Stimulated activated CD4-positive, alpha-beta T cell treated with anti-CD3 and anti-CD28 coated beads, Interleukin-1b, Interleukin-23, amount 100 ng/mL, for 48 hours (primary cell): ENCODE measurements at regions not wholly inside any gene's neighbourhood (a gene's known extent, or its start where the extent isn't known, plus 50 kb on each side); places are given as distances from the start of the nearest gene placed in this dataset.

Experiments used
- DNase-seq: peaks from one replicate; pipeline ENCODE4 v3.0.0-alpha.2; 2020

DNA sequence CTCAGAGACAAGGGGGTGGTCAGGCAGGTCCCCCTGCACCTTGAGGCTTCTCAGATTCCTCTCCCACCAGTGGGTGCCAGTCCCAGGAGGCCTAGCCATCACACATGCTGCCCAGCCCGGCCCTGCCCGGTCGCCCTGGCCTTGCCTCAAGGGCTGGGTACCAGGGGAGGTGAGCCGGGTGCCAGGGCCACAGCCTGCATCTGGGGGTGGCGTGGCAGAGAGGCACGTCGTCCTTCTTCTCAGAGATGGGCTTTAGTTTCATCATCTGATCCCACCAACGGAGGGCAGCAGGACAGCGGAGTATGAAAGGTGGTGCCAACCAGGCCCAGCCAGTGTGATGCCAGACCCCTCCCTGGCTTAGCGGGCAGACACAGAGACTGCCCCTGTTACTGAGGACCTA lies 161.7 kb downstream of the TFCP2L1 start:
- DNase-seq: no peak

GRCh38 chr2:121124330-121124729 lies 160.7 kb downstream of the TFCP2L1 start:
- DNase-seq: no peak

GRCh38 chr2:121125350-121125749 lies 159.7 kb downstream of the TFCP2L1 start:
- DNase-seq: no peak

DNA sequence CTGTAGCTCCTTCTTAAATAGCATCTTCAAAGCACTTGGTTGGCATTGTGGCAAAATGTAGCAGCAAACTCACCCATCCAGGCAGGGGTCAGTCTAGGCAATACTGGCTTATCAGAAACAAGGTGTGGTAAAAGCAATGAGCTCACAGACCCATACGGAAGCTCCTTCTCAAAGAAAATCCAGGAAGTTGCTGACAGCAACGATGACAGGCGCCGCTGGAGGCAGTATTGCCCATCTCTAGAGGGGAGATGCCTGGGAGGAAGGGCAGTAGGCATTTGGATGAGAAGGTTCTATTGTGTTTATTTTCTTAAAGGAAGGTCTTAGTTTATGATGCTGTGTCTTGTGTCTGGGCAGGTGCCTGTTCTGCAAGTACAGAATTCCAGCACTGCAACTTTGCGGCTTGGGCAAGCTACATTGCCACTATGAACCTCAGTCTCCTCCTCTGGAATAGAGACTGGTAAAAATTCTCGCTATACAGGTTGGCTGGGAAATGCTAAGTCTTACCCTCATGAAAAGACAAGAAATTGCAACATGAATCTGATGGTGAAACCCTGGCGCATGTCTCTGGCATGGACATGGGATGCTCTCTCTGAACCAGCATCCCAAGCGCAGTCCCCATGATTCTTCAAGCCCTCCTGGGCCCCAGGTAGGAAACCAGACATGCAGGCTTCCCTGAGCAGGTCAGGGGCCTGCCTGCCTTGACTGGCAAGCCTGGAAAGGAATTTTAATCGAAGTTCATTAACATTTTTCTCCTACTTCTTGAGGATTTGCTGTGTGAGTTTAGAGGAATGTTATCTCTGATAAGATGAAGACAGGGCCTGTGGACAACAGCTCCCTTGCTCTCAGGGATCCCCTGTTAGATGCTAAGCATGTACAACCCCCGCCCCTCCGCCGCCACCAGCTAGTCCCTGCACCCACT lies 156.0 kb downstream of the TFCP2L1 start:
- DNase-seq: no peak

DNA sequence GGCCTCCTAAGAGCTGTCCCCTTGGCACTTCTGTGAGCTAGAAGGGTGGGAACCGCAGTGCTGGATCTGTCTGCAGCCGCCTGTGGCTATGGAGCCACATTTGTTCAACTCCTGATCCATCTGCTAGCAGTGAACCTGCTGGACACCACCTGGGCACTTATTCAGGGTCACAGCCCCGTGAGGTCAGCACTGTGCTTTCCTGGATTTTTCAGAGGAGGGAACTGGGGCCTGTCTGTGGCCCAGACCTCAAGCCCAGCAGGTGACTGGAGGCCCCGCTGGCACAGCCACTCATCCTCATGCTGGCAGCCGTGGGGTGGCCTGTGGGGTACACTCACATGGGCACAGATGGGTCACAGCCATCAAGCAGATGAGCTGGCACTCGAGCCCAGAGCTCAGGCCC lies 155.3 kb downstream of the TFCP2L1 start:
- DNase-seq: no peak

GRCh38 chr2:121130301-121130850 lies 154.6 kb downstream of the TFCP2L1 start:
- DNase-seq: no peak

DNA sequence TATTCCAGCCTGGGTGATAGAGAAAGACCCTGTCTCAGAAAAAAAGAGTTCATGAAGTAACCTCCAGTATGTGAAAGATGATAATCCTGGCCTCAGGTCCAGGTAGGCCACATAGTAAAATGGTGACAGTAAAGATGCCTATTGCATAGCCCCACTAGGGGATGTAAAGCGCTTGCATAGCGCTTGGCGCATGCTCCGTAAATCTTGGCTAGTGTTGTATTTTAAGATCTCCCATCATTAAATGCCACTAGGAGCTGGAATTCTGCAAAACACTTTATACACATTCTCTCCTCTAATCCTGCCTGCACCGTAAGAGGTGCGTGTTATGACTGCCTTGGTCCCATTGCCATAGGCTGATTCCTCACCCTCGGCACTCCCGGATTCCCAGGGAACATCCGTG lies 153.6 kb downstream of the TFCP2L1 start:
- no peak for DNase-seq

GRCh38 chr2:121132054-121132761 lies 152.8 kb downstream of the TFCP2L1 start:
- no peak for DNase-seq

DNA sequence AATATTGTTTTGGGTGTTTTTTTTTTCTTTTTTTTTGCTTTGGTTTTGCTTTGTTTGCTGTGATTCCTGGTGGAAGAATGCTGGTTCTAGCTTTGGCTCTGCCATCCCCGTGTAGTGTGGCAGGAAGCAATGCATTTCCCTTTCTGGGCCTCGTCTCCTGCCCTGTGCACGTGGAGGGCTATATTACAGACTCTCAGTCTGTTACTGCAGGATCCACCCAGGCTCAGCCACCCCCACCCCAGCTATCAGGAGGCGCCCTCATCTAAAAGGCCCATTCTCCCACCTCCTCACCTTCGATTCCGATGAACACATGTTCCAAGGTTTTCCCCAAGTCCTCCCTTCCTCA lies 152.3 kb downstream of the TFCP2L1 start:
- DNase-seq: no peak

- DNase-seq: no peak
These were observed 151.3 kb downstream of the TFCP2L1 start for GRCh38 chr2:121133551-121134319.

DNA sequence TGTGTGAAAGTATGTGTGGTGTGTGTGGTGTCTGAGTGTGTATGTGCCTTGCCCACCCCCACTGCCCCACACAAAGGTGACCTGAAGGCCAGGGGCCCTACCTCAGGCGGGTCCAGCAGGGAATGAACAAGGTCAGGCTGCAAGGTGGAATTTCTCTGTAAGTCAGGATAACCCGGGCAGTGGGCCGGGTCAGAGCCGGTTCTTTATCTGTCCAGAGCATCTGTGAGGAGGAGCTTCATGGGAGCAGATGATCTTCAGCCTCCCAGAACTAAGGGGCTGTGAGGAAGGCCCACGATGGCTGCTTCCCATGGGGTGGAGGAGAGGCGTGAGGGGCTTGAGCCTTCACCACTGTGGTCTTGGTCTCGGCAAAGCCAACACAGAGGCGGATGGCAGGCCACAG lies 150.3 kb downstream of the TFCP2L1 start:
- no peak for DNase-seq

DNA sequence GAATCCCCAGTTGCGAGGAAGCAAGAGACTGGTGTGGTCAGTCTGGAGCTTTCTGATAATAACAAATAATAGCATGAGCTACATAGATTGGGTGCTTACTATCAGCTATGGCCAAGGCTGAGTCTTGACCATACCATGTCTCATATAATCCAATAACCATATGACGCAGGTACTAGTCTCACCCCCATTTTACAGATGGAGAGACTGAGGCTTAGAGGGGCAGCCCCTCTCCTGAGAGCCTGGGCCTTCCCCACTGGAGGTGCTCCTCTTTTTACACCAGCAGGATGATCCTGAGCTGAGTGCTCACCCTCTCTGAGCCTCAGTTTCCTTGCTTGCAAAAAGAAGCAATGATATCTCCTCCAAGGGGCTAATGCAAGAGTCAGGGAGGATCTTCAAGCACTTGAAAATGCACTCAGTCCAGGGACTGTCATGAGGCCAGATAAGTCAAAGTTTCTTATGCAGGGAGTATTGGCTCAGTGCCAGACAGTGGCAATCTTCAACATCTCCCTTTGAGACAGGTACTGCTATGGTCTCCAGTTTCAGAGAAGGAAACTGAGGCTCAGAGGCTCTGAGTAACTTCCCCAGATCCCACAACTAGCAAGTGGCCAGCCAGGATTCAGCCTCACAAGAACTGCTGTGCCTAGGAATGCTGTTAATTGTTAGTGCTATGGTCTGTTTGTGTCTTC lies 149.7 kb downstream of the TFCP2L1 start:
- no peak for DNase-seq

DNA sequence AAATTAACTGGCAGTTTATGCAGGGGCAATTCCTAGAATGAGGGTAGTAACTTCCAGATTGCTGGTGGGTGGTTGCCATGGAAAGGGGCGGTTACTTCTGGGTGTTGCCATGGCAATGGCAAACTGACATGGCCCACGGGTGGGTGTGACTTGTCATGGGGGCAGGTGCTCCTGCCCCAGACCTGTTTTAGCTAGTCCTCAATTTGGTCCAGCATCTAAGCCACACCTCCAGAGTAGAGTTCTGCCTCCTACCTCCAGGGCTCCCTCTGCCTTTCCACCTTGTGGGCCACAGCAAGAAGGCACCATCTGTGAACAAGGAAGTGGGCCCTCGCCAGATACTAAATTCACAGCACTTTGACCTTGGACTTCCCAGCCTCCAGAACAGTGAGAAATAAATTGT lies 148.7 kb downstream of the TFCP2L1 start:
- no peak for DNase-seq

GRCh38 chr2:121137571-121137970 lies 147.4 kb downstream of the TFCP2L1 start:
- DNase-seq: no peak

DNA sequence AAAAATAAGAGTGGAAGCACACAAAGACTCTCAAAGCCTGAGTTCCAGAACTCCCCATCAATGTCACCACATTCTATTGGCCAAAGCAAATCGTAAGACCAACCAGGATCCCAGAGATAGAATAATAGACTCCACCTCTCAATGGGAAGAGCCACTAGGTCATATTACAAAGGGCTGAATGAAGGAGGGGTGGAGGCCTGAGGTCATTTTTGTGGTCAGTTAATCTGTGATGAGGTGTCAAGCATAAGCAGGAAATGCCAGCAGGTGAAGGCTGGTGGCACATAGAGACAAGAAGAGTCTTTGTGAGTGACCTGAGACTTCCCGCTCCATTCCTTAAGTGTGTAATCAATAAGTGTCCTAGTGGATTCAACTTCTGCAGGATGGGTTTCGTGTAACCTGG lies 144.3 kb downstream of the TFCP2L1 start:
- DNase-seq: no peak

GRCh38 chr2:121142452-121142851 lies 142.6 kb downstream of the TFCP2L1 start:
- no peak for DNase-seq

DNA sequence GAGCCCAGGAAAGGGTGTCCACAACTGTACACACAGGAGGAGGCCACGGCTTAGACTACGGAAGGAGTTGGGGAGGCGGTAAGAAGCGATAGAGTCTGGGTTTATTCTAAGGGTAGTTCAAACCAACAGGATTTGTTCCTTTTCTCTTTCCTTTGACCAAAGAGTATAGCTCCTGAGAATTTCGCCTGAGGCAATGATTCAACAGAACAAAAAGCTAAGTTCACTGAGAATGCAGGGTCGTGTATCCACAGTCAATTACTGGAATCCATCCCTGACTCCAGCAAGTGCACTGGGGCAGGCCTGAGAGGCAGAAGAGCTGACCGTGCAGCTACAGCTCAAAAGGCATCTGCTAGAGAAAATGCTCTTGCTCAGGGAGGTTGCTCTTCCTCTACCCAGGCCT lies 140.9 kb downstream of the TFCP2L1 start:
- DNase-seq: no peak

- DNase-seq: no peak
These were observed 138.4 kb downstream of the TFCP2L1 start for GRCh38 chr2:121146630-121147029.

- DNase-seq: no peak
These were observed 137.2 kb downstream of the TFCP2L1 start for GRCh38 chr2:121147766-121148165.

GRCh38 chr2:121148481-121148880 lies 136.5 kb downstream of the TFCP2L1 start:
- DNase-seq: no peak

DNA sequence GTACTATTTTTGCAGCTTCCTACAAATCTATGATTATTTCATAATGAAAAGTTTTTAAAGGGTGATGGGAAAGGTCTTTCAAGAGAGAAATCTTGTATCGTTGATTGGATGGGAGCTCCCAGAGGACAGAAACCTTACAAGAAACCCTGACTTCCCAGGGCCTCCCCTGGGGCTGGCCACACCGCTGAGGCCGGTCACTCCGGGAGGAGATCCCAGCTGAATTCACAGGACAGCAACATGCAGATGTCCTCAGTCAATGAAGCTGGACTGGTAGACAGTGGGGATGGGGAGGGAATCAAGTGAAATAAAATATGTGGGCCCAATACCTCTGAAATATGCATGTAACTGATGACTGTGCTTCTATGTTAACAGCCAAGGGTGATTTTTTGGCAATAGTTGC lies 135.6 kb downstream of the TFCP2L1 start:
- DNase-seq: no peak

- no peak for DNase-seq
These were observed 134.9 kb downstream of the TFCP2L1 start for GRCh38 chr2:121150126-121150525.

- DNase-seq: no peak
These were observed 134.3 kb downstream of the TFCP2L1 start for GRCh38 chr2:121150713-121151112.
